Colonic mucosa (tissue), 4 donors: ENCODE measurements at regions not wholly inside any gene's neighbourhood (a gene's known extent, or its start where the extent isn't known, plus 50 kb on each side); places are given as distances from the start of the nearest gene placed in this dataset.

Experiments used
- DNase-seq: peaks from one replicate; pipeline ENCODE4 v3.0.0-alpha.2; 2020
- H3K27ac ChIP-seq: fragments of 200-600 bp; one replicate; pipeline ENCODE4 v1.8.0; 2021
- H3K27me3 ChIP-seq: fragments of 200-600 bp; one replicate; pipeline ENCODE4 v1.8.0; 2021
- H3K36me3 ChIP-seq: fragments of 200-600 bp; one replicate; pipeline ENCODE4 v1.8.0; 2021
- H3K4me1 ChIP-seq: fragments of 200-600 bp; one replicate; pipeline ENCODE4 v1.8.0; 2021; ENCODE audit warnings: mild to moderate bottlenecking
- H3K4me3 ChIP-seq: fragments of 200-600 bp; one replicate; pipeline ENCODE4 v1.8.0; 2021
- H3K9ac ChIP-seq, 2 donors: one replicate each; pipeline ENCODE4 v1.7.0; 2013; ENCODE audit warnings: control low read depth in 2 of 2, low read depth in 2 of 2, low read length in 2 of 2
- H3K9me3 ChIP-seq: fragments of 200-600 bp; one replicate; pipeline ENCODE4 v1.8.0; 2021
- CTCF ChIP-seq: fragments of 200-600 bp; IDR thresholded peaks from one replicate; pipeline ENCODE4 v1.8.0; 2022; ENCODE audit warnings: antibody characterized with exemption, mild to moderate bottlenecking
- intact Hi-C: fragments of 100-400 bp; cut with DNase I; formaldehyde crosslinking; loops from one replicate; pipeline ENCODE4 v1.14.1; 2022
- donor health status: healthy.
- donor health status: DM: no; HTN: no; CAD: no.
- donor health status: DM: no; HTN: no; CAD: no.

- DNase-seq: peak; percentile 39
- no peak overlapping the region for H3K4me3 ChIP-seq
- H3K27me3 ChIP-seq: no peaks in the 10 kb centered on the region
Measured at GRCh38 chr2:8388781-8389180, 293.1 kb upstream of the ID2 start.

GRCh38 chr2:8389431-8390108 lies 292.3 kb upstream of the ID2 start:
- no peaks in the 10 kb centered on the region for H3K27me3 ChIP-seq
- H3K36me3 ChIP-seq: no peaks in the 10 kb centered on the region
- intact Hi-C loops: no loop called here
- H3K9me3 ChIP-seq: no peaks in the 10 kb centered on the region
- DNase-seq: no peak
- TF ChIP-seq CTCF: no peak
- no peak overlapping the region for H3K4me3 ChIP-seq
- no peaks in the 10 kb centered on the region for H3K4me1 ChIP-seq
- H3K9ac ChIP-seq: no peak overlapping the region
- H3K27ac ChIP-seq: peak overlapping the region; percentile 37

More at GRCh38 chr2:8388781-8389180, 293.1 kb upstream of the ID2 start:
- Histone ChIP-seq H3K4me1 (no peaks in the 10 kb centered on the region), H3K9ac (no peak overlapping the region), H3K36me3 (no peaks in the 10 kb centered on the region), H3K9me3 (no peaks in the 10 kb centered on the region), H3K27ac (peak overlapping the region; percentile 37)
- TF ChIP-seq CTCF: no peak
- intact Hi-C loops: no loop called here

- H3K4me1 ChIP-seq: no peaks in the 10 kb centered on the region
- no peak overlapping the region for H3K9ac ChIP-seq
- H3K27me3 ChIP-seq: no peaks in the 10 kb centered on the region
- no peak for TF ChIP-seq CTCF
- no peaks in the 10 kb centered on the region for H3K9me3 ChIP-seq
- H3K4me3 ChIP-seq: no peak overlapping the region
- no peak overlapping the region for H3K27ac ChIP-seq
- no peak for DNase-seq
- intact Hi-C loops: no loop called here
- no peaks in the 10 kb centered on the region for H3K36me3 ChIP-seq
Measured at GRCh38 chr2:8391126-8391525, 290.7 kb upstream of the ID2 start.

- no peaks in the 10 kb centered on the region for H3K9me3 ChIP-seq
- H3K27me3 ChIP-seq: no peaks in the 10 kb centered on the region
- H3K4me3 ChIP-seq: no peak overlapping the region
- no peak overlapping the region for H3K27ac ChIP-seq
- H3K9ac ChIP-seq: no peak overlapping the region
- DNase-seq: no peak
- intact Hi-C loops: no loop called here
- H3K4me1 ChIP-seq: no peaks in the 10 kb centered on the region
- no peaks in the 10 kb centered on the region for H3K36me3 ChIP-seq
- no peak for TF ChIP-seq CTCF
Measured at GRCh38 chr2:8391584-8391983, 290.3 kb upstream of the ID2 start.

- no peak for DNase-seq
- Histone ChIP-seq H3K27ac (no peak overlapping the region), H3K9me3 (no peaks in the 10 kb centered on the region), H3K27me3 (no peaks in the 10 kb centered on the region), H3K36me3 (no peaks in the 10 kb centered on the region), H3K4me1 (no peaks in the 10 kb centered on the region), H3K9ac (no peak overlapping the region), H3K4me3 (no peak overlapping the region)
- TF ChIP-seq CTCF: no peak
- intact Hi-C loops: no loop called here
Measured at GRCh38 chr2:8392098-8392866, 289.6 kb upstream of the ID2 start.
